Smooth muscle cell (in vitro differentiated cells): ENCODE measurements at regions not wholly inside any gene's neighbourhood (a gene's known extent, or its start where the extent isn't known, plus 50 kb on each side); places are given as distances from the start of the nearest gene placed in this dataset.

Experiments used
- DNase-seq: peaks from one replicate; lab custom pipeline; 2025; ENCODE audit not compliant: unreplicated experiment; lab: John Stamatoyannopoulos, UW
- H2AFZ ChIP-seq: fragments of 200-600 bp; sonication (generic); 2 replicates; pipeline ENCODE4 v1.6.0; 2016; ENCODE audit warnings: antibody characterized with exemption, low read depth, mild to moderate bottlenecking
- H3F3A ChIP-seq: fragments of 200-600 bp; sonication (generic); 2 replicates; pipeline ENCODE4 v1.6.0; 2017; ENCODE audit warnings: antibody characterized with exemption, low read depth
- H3K27ac ChIP-seq: fragments of 200-600 bp; sonication (generic); 2 replicates; pipeline ENCODE4 v1.5.1; 2016; ENCODE audit warnings: low read depth, mild to moderate bottlenecking
- H3K27me3 ChIP-seq: fragments of 200-600 bp; sonication (generic); 2 replicates; pipeline ENCODE4 v1.6.1; 2016; ENCODE audit warnings: low read depth, mild to moderate bottlenecking
- H3K36me3 ChIP-seq: fragments of 200-600 bp; sonication (generic); 2 replicates; pipeline ENCODE4 v1.5.1; 2016; ENCODE audit warnings: low read depth
- H3K4me1 ChIP-seq: fragments of 200-600 bp; sonication (generic); 2 replicates; pipeline ENCODE4 v1.5.1; 2016; ENCODE audit warnings: low read depth
- H3K4me2 ChIP-seq: fragments of 200-600 bp; sonication (generic); 2 replicates; pipeline ENCODE4 v1.6.0; 2016; ENCODE audit warnings: mild to moderate bottlenecking
- H3K4me3 ChIP-seq: fragments of 200-600 bp; sonication (generic); 2 replicates; pipeline ENCODE4 v1.5.1; 2016; ENCODE audit warnings: mild to moderate bottlenecking
- H3K79me2 ChIP-seq: fragments of 200-600 bp; sonication (generic); 2 replicates; pipeline ENCODE4 v1.6.0; 2016; ENCODE audit warnings: low read depth, mild to moderate bottlenecking
- H3K9ac ChIP-seq: fragments of 200-600 bp; sonication (generic); 2 replicates; pipeline ENCODE4 v1.6.0; 2016; ENCODE audit warnings: low read depth
- H3K9me3 ChIP-seq: fragments of 200-600 bp; sonication (generic); replicated peaks from 2 replicates; pipeline ENCODE4 v1.5.1; 2016; ENCODE audit warnings: low read depth
- H4K20me1 ChIP-seq: fragments of 200-600 bp; sonication (generic); 2 replicates; pipeline ENCODE4 v1.6.0; 2016; ENCODE audit warnings: low read depth
- WGBS: methylation state at CpG from one replicate; pipeline ENCODE4 v1.1.7; 2016; ENCODE audit warnings: low lambda C conversion rate; 5-methylcytosine and 5-hydroxymethylcytosine counted together
- TF ChIP-seq, protein P1 (sequence below): fragments of 200-600 bp; sonication (generic); IDR thresholded peaks from 2 replicates; pipeline ENCODE4 v1.5.1; 2017; ENCODE audit warnings: borderline replicate concordance, mild to moderate bottlenecking, antibody characterized with exemption; ENCODE audit not compliant: insufficient read depth, poor library complexity, severe bottlenecking

DNA sequence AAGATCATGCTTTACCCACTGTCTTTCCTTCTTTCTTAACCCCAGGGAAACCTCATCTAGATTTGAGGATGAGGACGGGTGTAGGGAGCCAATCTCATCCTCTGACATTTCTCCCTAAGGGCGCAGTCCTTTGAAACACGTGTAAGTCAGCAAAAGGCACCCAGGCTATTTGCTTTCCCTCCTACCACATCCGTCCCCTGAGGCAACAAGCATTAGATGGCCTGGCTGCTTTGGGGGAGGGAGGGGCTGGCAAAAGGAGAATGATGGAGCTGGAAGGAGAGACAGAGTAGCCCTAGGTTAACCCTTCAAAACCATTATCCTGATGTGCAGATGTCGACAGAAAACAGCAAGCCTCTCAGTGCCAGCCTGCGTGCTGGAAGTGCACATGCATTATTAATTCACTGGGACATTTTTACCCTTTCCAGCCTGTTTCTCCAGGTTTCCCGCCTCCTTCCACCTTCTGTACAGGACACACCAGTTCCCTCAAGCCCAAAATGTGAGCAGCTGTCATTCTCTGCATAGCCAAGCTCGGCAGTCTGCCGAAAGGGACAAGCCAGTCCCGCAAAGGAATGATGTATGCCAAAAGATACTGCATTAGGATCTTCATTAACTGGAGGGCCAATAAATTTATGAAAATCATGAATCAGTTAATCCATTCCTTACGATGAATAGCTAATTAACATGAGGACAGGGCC is 547.2 kb downstream of the CD83 start:
- no peak overlapping the region for H3K4me2 ChIP-seq
- no peak overlapping the region for H3K9ac ChIP-seq
- no peaks in the 10 kb centered on the region for H3K27me3 ChIP-seq
- H4K20me1 ChIP-seq: no peaks in the 10 kb centered on the region
- no peak overlapping the region for H2AFZ ChIP-seq
- peak overlapping the region; percentile 83 for H3K27ac ChIP-seq
- H3K9me3 ChIP-seq: no peaks in the 10 kb centered on the region
- no peaks in the 10 kb centered on the region for H3F3A ChIP-seq
- DNase-seq: no peak
- no peaks in the 10 kb centered on the region for H3K79me2 ChIP-seq
- TF ChIP-seq, protein P1, sequence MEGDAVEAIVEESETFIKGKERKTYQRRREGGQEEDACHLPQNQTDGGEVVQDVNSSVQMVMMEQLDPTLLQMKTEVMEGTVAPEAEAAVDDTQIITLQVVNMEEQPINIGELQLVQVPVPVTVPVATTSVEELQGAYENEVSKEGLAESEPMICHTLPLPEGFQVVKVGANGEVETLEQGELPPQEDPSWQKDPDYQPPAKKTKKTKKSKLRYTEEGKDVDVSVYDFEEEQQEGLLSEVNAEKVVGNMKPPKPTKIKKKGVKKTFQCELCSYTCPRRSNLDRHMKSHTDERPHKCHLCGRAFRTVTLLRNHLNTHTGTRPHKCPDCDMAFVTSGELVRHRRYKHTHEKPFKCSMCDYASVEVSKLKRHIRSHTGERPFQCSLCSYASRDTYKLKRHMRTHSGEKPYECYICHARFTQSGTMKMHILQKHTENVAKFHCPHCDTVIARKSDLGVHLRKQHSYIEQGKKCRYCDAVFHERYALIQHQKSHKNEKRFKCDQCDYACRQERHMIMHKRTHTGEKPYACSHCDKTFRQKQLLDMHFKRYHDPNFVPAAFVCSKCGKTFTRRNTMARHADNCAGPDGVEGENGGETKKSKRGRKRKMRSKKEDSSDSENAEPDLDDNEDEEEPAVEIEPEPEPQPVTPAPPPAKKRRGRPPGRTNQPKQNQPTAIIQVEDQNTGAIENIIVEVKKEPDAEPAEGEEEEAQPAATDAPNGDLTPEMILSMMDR: no peak
- H3K36me3 ChIP-seq: no peaks in the 10 kb centered on the region
- H3K4me3 ChIP-seq: no peak overlapping the region
- WGBS: 54% methylated on average over 11 of the region's 11 CpGs
- peaks cover 26% of the 10 kb centered on the region for H3K4me1 ChIP-seq

GRCh38 chr6:14665827-14666724 is 548.5 kb downstream of the CD83 start:
- H3K4me2 ChIP-seq: peak overlapping the region; percentile 11
- peak overlapping the region; percentile 68 for H3K9ac ChIP-seq
- 51% methylated on average over 11 of the region's 11 CpGs for WGBS
- H3K4me1 ChIP-seq: peaks cover 17% of the 10 kb centered on the region
- no peaks in the 10 kb centered on the region for H3F3A ChIP-seq
- no peaks in the 10 kb centered on the region for H3K36me3 ChIP-seq
- H4K20me1 ChIP-seq: no peaks in the 10 kb centered on the region
- no peaks in the 10 kb centered on the region for H3K79me2 ChIP-seq
- DNase-seq: peak; percentile 17
- H3K4me3 ChIP-seq: no peak overlapping the region
- H2AFZ ChIP-seq: no peak overlapping the region
- no peaks in the 10 kb centered on the region for H3K27me3 ChIP-seq
- peak overlapping the region; percentile 87 for H3K27ac ChIP-seq
- TF ChIP-seq, protein P1: no peak
- no peaks in the 10 kb centered on the region for H3K9me3 ChIP-seq

- H3K4me2 ChIP-seq: no peak overlapping the region
- H3K27me3 ChIP-seq: no peaks in the 10 kb centered on the region
- DNase-seq: no peak
- no peaks in the 10 kb centered on the region for H4K20me1 ChIP-seq
- H3K9me3 ChIP-seq: no peaks in the 10 kb centered on the region
- no peak overlapping the region for H3K27ac ChIP-seq
- H3K4me1 ChIP-seq: no peaks in the 10 kb centered on the region
- H3F3A ChIP-seq: no peaks in the 10 kb centered on the region
- H2AFZ ChIP-seq: no peak overlapping the region
- WGBS: 95% methylated on average over 7 of the region's 7 CpGs
- no peak overlapping the region for H3K9ac ChIP-seq
- H3K4me3 ChIP-seq: no peak overlapping the region
- TF ChIP-seq, protein P1: no peak
- no peaks in the 10 kb centered on the region for H3K79me2 ChIP-seq
- no peaks in the 10 kb centered on the region for H3K36me3 ChIP-seq
Observed at GRCh38 chr6:14670806-14671205, 553.2 kb downstream of the CD83 start.
